Loucy (cell line): ENCODE measurements at regions not wholly inside any gene's neighbourhood (a gene's known extent, or its start where the extent isn't known, plus 50 kb on each side); places are given as distances from the start of the nearest gene placed in this dataset.

ENCODE experiments used
- H2AFZ ChIP-seq: fragments of 200-600 bp; sonication (generic); 2 replicates; pipeline ENCODE4 v1.6.0; 2016; ENCODE audit warnings: antibody characterized with exemption, mild to moderate bottlenecking, low read length, moderate library complexity
- H3F3A ChIP-seq: fragments of 200-600 bp; 2 replicates; pipeline ENCODE4 v1.6.0; 2016; ENCODE audit warnings: antibody characterized with exemption, low read depth, mild to moderate bottlenecking
- H3K27me3 ChIP-seq: fragments of 200-600 bp; sonication (generic); 2 replicates; pipeline ENCODE4 v1.6.1; 2014; ENCODE audit warnings: low read length, mild to moderate bottlenecking; ENCODE audit not compliant: insufficient read depth, poor library complexity, severe bottlenecking
- H3K36me3 ChIP-seq: fragments of 200-600 bp; sonication (generic); 2 replicates; pipeline ENCODE4 v1.6.1; 2016; ENCODE audit warnings: low read length; ENCODE audit not compliant: insufficient read depth
- H3K4me1 ChIP-seq: fragments of 200-600 bp; sonication (generic); 2 replicates; pipeline ENCODE4 v1.5.1; 2014; ENCODE audit warnings: low read length, mild to moderate bottlenecking; ENCODE audit not compliant: insufficient read depth, poor library complexity, severe bottlenecking
- H3K4me2 ChIP-seq: fragments of 200-600 bp; sonication (generic); 2 replicates; pipeline ENCODE4 v1.6.0; 2014; ENCODE audit warnings: antibody characterized with exemption, low read length, low read depth, mild to moderate bottlenecking; ENCODE audit not compliant: poor library complexity, severe bottlenecking
- H3K4me3 ChIP-seq: fragments of 200-600 bp; sonication (generic); 2 replicates; pipeline ENCODE4 v1.5.1; 2014; ENCODE audit warnings: low read length, mild to moderate bottlenecking, mixed read lengths; ENCODE audit not compliant: poor library complexity, severe bottlenecking
- H3K79me2 ChIP-seq: fragments of 200-600 bp; sonication (generic); 2 replicates; pipeline ENCODE4 v1.6.1; 2014; ENCODE audit warnings: low read length; ENCODE audit not compliant: insufficient read depth
- H3K9ac ChIP-seq: fragments of 200-600 bp; sonication (generic); 2 replicates; pipeline ENCODE4 v1.6.0; 2014; ENCODE audit warnings: mild to moderate bottlenecking, low read depth, low read length, moderate library complexity; ENCODE audit not compliant: poor library complexity, severe bottlenecking
- H3K9me2 ChIP-seq: fragments of 200-600 bp; sonication (generic); replicated peaks from 2 replicates; pipeline ENCODE4 v1.6.1; 2016; ENCODE audit warnings: low read depth, low read length, mixed read lengths
- H3K9me3 ChIP-seq: fragments of 200-600 bp; sonication (generic); 2 replicates; pipeline ENCODE4 v1.6.1; 2014; ENCODE audit warnings: mild to moderate bottlenecking, antibody characterized with exemption, low read length, low read depth; ENCODE audit not compliant: insufficient read depth
- H4K20me1 ChIP-seq: fragments of 200-600 bp; sonication (generic); 2 replicates; pipeline ENCODE4 v1.6.0; 2014; ENCODE audit warnings: antibody characterized with exemption, low read length, mild to moderate bottlenecking; ENCODE audit not compliant: insufficient read depth, poor library complexity, severe bottlenecking
- CTCF ChIP-seq: fragments of 200-600 bp; sonication (generic); conservative IDR thresholded peaks from 2 replicates; pipeline ENCODE4 v1.5.1; 2014; ENCODE audit warnings: mild to moderate bottlenecking, antibody characterized with exemption, low read length
- EZH2phosphoT487 ChIP-seq: fragments of 200-600 bp; IDR thresholded peaks from 2 replicates; pipeline ENCODE4 v1.6.1; 2018; ENCODE audit warnings: antibody characterized with exemption, mild to moderate bottlenecking, moderate library complexity, borderline replicate concordance

DNA sequence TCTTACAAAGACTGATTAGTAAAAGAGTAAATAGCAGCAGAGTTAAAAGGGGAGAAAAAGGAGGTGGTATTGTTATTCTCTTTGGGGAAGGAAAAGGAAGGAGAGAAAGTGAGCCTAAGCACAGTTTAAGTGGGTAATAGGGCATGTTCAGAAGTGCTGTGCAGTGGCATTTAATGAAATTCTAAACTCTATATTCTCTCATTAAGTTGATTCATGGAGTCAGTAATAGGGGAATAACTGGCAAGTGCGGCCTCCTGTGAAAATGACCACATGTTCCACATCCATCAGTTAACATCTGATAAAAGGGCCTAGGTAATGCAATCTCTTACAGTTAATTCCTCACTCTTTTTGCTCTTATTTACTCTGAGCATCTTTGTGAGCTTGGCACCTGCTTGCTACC lies 516.7 kb downstream of the JRKL start:
- H3K4me1 ChIP-seq: no peaks in the 10 kb centered on the region
- no peaks in the 10 kb centered on the region for H3K79me2 ChIP-seq
- no peaks in the 10 kb centered on the region for H3K36me3 ChIP-seq
- no peaks in the 10 kb centered on the region for H3F3A ChIP-seq
- H3K9me2 ChIP-seq: no peaks in the 10 kb centered on the region
- H4K20me1 ChIP-seq: no peaks in the 10 kb centered on the region
- no peak overlapping the region for H3K4me3 ChIP-seq
- H2AFZ ChIP-seq: no peak overlapping the region
- no peaks in the 10 kb centered on the region for H3K27me3 ChIP-seq
- H3K4me2 ChIP-seq: no peak overlapping the region
- H3K9ac ChIP-seq: no peak overlapping the region
- no peaks in the 10 kb centered on the region for H3K9me3 ChIP-seq
- TF ChIP-seq EZH2phosphoT487 (no peak), CTCF (no peak)

GRCh38 chr11:96925862-96926261 lies 536.0 kb downstream of the JRKL start:
- H4K20me1 ChIP-seq: no peaks in the 10 kb centered on the region
- no peaks in the 10 kb centered on the region for H3K9me3 ChIP-seq
- TF ChIP-seq CTCF: no peak
- no peak for TF ChIP-seq EZH2phosphoT487
- no peaks in the 10 kb centered on the region for H3K36me3 ChIP-seq
- H3F3A ChIP-seq: no peaks in the 10 kb centered on the region
- H3K27me3 ChIP-seq: no peaks in the 10 kb centered on the region
- H3K9me2 ChIP-seq: no peaks in the 10 kb centered on the region
- H3K79me2 ChIP-seq: no peaks in the 10 kb centered on the region
- no peak overlapping the region for H3K9ac ChIP-seq
- no peak overlapping the region for H2AFZ ChIP-seq
- H3K4me2 ChIP-seq: no peak overlapping the region
- no peak overlapping the region for H3K4me3 ChIP-seq
- no peaks in the 10 kb centered on the region for H3K4me1 ChIP-seq

DNA sequence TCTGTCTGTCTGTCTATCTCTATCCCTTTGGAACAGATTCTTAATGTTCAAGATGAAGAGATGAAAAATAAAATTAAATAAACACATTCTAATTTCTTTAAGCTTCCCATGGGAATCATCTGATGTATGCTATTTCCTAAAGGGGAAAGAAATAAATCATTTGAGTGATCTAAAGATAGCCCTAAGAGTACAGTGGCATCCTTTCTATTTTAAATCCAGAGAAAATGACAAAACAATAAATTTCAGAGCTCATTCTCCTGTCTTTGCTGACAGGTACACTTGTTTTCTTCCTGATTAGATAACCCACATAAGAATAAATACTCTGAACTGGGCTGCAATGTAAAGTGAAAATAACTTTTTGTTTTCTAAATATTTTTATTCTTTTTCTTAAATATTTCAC lies 550.4 kb downstream of the JRKL start:
- H3K9me3 ChIP-seq: no peaks in the 10 kb centered on the region
- no peak overlapping the region for H2AFZ ChIP-seq
- no peaks in the 10 kb centered on the region for H4K20me1 ChIP-seq
- no peaks in the 10 kb centered on the region for H3F3A ChIP-seq
- H3K27me3 ChIP-seq: no peaks in the 10 kb centered on the region
- H3K79me2 ChIP-seq: no peaks in the 10 kb centered on the region
- no peaks in the 10 kb centered on the region for H3K4me1 ChIP-seq
- no peaks in the 10 kb centered on the region for H3K9me2 ChIP-seq
- no peaks in the 10 kb centered on the region for H3K36me3 ChIP-seq
- H3K9ac ChIP-seq: no peak overlapping the region
- TF ChIP-seq CTCF (no peak), EZH2phosphoT487 (no peak)
- no peak overlapping the region for H3K4me3 ChIP-seq
- no peak overlapping the region for H3K4me2 ChIP-seq
